A204.1 (cell line): ENCODE measurements at regions not wholly inside any gene's neighbourhood (a gene's known extent, or its start where the extent isn't known, plus 50 kb on each side); places are given as distances from the start of the nearest gene placed in this dataset.
"Not testable (repeated sequence)": the region's sequence is repeated elsewhere in the genome, so short reads cannot be mapped to it uniquely, and the experiment has no call there.

ENCODE experiments used
- FAIRE-seq: peaks from 2 replicates; lab custom pipeline; 2012; peaks lifted over from hg19 to GRCh38; lab: Jason Lieb, UNC

GRCh38 chr4:151522866-151523519 lies 114.0 kb downstream of the FHIP1A start:
- FAIRE-seq = no peak

GRCh38 chr4:151524610-151525009 lies 115.6 kb downstream of the FHIP1A start:
- FAIRE-seq = no peak

DNA sequence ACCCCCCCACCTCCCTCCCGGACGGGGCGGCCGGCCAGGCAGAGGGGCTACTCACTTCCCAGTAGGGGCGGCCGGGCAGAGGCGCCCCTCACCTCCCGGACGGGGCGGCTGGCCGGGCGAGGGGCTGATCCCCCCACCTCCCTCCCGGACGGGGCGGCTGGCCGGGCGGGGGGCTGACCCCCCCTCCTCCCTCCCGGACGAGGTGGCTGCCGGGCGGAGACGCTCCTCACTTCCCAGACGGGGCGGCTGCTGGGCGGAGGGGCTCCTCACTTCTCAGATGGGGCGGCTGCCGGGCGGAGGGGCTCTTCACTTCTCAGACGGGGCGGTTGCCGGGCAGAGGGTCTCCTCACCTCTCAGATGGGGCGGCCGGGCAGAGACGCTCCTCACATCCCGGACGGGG lies 117.5 kb downstream of the FHIP1A start:
- not testable (repeated sequence) for FAIRE-seq

GRCh38 chr4:151527699-151528098 lies 118.7 kb downstream of the FHIP1A start:
- FAIRE-seq = no peak

DNA sequence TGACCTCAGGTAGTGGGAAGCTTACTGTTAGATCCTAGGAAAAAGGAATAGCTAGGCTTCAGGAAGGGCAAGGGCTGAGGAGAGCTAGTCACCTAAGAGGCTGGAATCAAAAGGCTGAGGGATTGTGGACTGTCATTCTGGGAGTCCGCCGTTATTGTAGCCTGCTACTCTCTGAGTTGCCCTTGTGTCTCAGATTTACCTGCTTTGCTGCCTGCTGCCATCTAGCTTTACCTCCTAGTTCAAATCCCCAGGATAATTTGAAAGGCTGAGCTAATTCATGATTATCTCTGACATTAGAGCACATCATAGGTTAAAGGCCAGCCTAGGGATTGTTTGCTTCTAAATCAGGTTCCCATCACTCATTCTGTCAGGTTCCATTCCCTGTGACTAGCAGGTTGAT lies 120.2 kb downstream of the FHIP1A start:
- no peak for FAIRE-seq

- no peak for FAIRE-seq
Observed at GRCh38 chr4:151530230-151530629, 121.3 kb downstream of the FHIP1A start.

GRCh38 chr4:151530783-151531182 lies 121.8 kb downstream of the FHIP1A start:
- FAIRE-seq = no peak

DNA sequence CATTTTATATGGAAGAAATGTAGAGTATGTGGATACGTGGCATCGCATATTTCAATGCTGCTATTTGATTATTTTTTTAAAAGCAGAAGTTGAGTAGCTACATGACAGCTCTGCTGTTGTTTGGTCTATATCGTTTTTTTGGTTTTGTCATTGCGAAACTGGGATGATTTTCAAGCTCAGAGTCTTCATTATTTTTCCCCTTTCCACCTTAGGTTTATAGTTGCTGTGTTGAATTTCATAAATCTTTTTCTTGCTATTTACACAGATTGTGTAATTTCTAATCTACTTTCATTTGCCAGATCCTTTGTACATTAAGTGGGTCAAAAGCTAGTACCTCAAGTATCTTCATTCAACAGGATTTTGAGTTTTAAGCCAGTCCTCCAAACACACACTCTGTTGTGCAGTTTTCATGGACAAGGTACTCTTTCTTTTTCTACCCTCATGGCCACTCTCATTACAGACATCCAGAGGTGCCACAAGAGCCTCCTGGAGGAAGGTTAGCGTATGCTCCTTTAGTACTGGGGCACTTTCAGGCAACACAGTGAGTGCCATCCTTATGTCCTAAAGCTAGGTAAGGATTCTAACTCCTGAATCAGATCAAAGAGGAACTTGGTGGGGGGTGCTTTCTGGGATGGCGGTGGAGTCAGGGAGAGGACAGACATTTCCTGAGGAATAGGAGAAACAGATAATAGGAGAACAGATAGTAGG lies 123.2 kb downstream of the FHIP1A start:
- no peak for FAIRE-seq

DNA sequence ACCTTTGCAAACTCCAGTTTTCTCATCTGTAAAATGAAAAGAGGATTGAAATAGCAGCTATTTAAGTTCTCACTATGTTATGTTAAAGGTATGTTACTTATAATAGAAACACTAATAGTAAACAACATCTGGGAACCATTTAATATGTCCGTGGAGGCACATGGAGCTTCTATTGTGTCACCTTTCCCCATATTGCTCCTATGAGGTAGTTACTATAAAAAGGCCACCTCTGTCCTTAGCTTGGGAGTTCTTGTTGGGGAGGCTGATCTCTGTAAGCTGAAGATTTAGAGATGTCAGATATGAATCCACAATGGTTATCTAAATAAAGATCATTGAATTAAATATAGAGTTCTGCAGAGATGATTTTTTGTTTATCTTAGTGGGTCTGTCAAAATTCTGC lies 125.2 kb downstream of the FHIP1A start:
- no peak for FAIRE-seq

DNA sequence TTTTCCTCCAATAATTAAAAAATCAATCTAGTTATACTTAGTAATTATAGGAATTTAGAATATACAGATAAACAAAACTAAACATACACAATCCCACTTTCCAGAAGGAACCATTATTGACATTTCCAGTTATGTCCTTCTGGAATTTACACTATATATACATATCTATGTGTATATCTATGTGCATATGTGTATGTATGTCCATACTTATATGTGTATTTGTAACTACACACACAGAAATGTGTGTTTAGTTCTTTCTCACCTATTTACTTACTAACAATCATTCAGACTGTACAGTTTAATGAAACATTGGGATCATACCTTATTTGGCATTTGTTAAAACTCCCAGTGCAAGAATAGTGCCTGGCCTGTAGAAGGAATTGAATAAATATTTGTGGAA lies 126.4 kb downstream of the FHIP1A start:
- FAIRE-seq = no peak

DNA sequence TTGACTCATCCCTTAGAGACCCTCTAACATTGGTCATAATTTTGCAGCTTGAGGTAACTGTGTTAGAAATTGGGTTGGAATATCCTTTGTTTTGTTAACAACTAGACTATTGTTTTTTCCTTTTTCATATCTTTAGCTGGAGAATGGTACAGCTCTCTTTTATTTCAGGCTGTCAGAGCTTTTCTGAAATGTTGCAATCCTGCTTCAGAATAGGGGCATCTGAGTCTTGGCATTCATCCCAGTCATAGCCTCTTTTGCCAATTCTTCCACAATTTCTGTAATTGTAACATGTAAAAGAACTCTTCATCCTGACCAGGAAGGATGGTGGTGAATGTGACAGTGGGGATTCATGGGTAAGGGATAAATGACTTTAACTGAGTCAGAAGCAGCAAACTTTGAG lies 128.7 kb downstream of the FHIP1A start:
- no peak for FAIRE-seq

DNA sequence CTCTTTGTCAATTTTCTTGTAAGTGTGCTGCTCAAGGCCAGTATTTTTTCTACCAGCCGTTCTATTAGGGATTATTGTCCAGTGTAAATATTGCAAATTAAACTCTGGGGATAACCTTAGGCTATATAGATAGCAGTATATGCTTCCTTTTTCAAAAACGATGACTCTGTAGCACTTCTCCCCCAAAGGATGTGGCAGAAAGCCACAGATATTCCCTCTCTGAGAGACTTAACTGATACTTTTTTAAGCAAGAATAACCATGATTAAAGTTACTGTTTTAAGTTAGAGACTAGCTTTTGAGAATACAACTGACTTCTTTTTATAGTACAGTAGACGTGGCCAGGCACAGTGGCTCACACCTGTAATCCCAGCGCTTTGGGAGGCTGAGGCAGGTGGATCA lies 130.0 kb downstream of the FHIP1A start:
- FAIRE-seq = no peak

GRCh38 chr4:151540728-151541388 lies 131.9 kb downstream of the FHIP1A start:
- FAIRE-seq = no peak

DNA sequence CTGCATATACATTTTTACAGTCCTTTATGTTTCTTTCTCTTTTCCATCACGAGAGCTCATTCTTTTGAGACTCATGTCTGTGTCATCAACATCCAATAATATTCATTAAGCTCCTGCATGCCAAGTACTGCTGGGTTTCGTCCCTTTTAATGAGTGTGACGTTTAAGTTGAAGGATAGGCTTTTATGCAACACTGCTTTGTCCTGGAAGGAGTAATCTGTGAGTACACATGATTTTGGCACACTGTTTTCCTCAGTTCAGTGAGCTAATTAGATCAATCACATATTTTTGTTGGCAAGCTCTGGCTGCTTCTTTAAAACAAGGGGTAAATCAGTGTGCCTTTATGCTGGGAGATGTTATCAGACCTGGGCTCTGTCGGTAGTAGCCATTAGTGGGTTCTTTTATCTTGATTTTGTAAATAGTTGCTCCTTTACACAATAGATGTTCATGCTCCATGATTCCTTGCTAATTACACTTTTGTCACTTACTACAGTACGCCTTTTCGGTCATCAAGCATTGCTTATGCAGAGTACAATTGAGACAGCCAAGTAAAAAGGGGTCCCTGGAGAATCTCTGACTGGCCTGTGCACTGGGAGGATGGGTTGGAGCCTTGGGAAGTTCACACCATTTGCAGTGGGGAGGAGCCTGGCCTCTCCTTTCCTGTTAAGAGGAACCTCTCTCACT lies 132.6 kb downstream of the FHIP1A start:
- FAIRE-seq = no peak

DNA sequence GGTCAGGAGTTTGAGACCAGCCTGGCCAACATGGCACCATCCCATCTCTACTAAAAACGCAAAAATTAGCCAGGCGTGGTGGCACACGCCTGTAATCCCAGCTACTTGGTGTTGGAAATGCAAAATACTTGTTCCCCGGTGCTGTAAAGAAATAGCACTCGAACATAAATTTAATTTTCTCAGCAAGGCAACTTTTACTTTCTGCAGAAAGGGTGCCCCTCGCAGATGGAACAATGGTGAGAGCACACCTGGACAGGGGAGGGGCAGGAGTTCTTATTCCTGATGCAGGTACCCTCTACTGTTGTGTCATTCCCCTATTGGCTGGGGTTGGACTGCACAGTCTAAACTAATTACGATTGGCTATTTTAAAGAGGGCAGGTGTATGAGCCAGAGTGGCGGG lies 139.7 kb downstream of the FHIP1A start:
- FAIRE-seq = no peak

GRCh38 chr4:151549378-151549777 lies 140.4 kb downstream of the FHIP1A start:
- not testable (repeated sequence) for FAIRE-seq

DNA sequence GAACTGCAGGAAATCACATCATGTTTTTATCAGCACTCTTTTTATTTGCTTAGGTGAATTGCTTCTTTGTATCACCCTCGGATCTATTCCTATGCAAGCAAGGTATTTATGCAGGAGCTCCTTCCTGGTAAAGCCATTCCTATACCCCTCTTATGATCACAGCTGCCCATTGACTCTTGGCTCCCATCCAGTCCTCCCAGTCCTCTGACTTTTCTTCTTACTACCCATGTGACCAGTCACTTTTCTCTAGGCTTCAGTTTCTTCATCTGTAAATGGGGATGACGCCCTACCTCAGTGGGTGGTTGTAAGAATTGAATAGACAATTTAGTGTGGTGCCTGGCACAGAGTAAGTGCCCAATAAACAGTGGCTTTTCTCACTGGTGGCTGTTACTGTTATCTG lies 144.9 kb downstream of the FHIP1A start:
- no peak for FAIRE-seq

- FAIRE-seq = no peak
Observed at GRCh38 chr4:151555151-151555945, 146.4 kb downstream of the FHIP1A start.

DNA sequence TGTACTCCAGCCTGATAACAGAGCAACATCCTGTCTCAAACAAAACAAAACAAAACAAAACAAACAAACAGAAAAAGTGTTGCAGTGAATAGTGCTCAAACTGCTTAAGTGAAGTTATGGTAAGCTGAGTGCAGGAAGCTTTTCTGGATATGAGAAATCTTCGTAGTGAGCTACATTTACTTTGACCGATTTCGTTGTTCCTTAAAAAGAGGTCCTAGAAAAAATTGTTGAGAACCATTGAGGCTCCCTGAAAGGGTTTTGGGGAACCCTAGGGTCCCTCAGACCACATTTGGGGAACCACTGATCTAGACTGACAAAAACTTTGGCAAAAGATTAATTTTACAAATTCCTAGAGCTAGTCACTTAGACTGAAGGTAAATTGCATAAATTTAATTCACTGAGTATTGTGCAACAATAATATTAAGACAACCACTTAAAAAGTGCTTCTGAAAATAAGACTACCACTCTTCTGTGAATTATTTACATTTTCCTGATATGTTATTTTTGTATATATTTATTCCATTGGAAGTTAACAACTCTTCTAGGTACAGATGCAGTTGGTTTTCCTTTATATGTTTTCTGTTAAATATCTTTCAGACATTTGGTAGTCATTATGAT lies 149.6 kb downstream of the FHIP1A start:
- FAIRE-seq = no peak

- FAIRE-seq = no peak
Observed at GRCh38 chr4:151559595-151559994, 150.6 kb downstream of the FHIP1A start.

DNA sequence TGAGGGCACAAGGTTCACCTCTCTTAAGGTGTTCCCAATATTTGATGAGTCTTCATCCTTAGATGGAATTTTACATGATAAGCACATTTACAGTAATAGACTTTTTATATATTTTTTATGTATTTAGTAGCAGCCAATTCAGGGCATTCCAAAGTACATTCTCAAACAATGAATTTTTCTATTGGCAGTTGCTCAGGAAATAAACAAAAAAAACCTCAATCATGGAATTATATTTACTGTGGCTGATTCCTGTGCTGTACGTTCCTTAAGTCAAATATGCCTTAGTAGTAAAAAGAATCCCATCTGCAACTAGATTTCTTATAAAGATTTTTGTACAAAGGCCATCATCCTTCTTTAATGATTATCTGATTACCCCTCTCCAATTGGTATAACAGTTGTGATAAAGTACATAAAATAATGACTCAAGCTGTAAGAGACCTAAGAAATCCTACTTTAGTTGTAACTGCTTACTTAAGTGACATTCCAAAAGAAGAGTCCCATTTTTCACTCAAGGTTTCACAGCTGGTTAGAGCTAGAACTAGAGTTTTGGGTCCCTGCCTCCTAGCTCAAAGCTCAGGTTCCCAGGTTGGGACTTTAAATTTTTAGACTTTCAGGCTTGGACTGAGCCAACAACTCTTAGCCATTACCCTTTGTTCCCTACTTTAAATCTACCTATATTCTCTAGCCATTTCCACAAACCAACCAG lies 152.7 kb downstream of the FHIP1A start:
- FAIRE-seq = no peak
